IPS DF 6.9 (cell line): ENCODE measurements at regions not wholly inside any gene's neighbourhood (a gene's known extent, or its start where the extent isn't known, plus 50 kb on each side); places are given as distances from the start of the nearest gene placed in this dataset.

Source experiments
- DNase-seq: peaks from one replicate; pipeline ENCODE4 v3.0.0-alpha.2; 2013; ENCODE audit warnings: low read depth, low spot score
- H3K27ac ChIP-seq: one replicate; pipeline ENCODE4 v1.5.1; 2013; ENCODE audit warnings: low read length, control low read depth
- H3K27me3 ChIP-seq: 2 replicates; pipeline ENCODE4 v1.6.1; 2013; ENCODE audit warnings: mild to moderate bottlenecking, low read length; ENCODE audit not compliant: control insufficient read depth, insufficient read depth
- H3K36me3 ChIP-seq: 2 replicates; pipeline ENCODE4 v1.6.1; 2013; ENCODE audit warnings: low read length; ENCODE audit not compliant: control insufficient read depth, insufficient read depth
- H3K4me1 ChIP-seq: 2 replicates; pipeline ENCODE4 v1.6.1; 2013; ENCODE audit warnings: low read length; ENCODE audit not compliant: control insufficient read depth, insufficient read depth
- H3K4me3 ChIP-seq: 2 replicates; pipeline ENCODE4 v1.5.1; 2013; ENCODE audit warnings: mild to moderate bottlenecking, low read length
- H3K9me3 ChIP-seq: 2 replicates; pipeline ENCODE4 v1.6.1; 2013; ENCODE audit warnings: low read length, inconsistent platforms; ENCODE audit not compliant: control insufficient read depth, insufficient read depth
- WGBS: extraction: QIAGEN DNeasy Blood & Tissue Kit; methylation state at CpG from one replicate; pipeline ENCODE4 v1.1.7; 2013; ENCODE audit warnings: mixed read lengths, missing lambda C conversion rate; ENCODE audit not compliant: insufficient read length, insufficient coverage; 5-methylcytosine and 5-hydroxymethylcytosine counted together

- no peaks in the 10 kb centered on the region for H3K27me3 ChIP-seq
- no peak overlapping the region for H3K27ac ChIP-seq
- no CpG with 5 or more reads among the region's 6 CpGs for WGBS
- no peak overlapping the region for H3K4me3 ChIP-seq
- no peaks in the 10 kb centered on the region for H3K4me1 ChIP-seq
- H3K36me3 ChIP-seq: no peaks in the 10 kb centered on the region
- DNase-seq: no peak
- H3K9me3 ChIP-seq: no peaks in the 10 kb centered on the region
These were observed 473.5 kb downstream of the ACTL7B start for GRCh38 chr9:108382310-108382709.

GRCh38 chr9:108377881-108378280 lies 477.9 kb downstream of the ACTL7B start:
- Histone ChIP-seq H3K27me3 (no peaks in the 10 kb centered on the region), H3K9me3 (no peaks in the 10 kb centered on the region), H3K4me1 (0 out of 2 replicates have a peak, but pooled peaks cover 2% of the 10 kb centered on the region), H3K27ac (no peak overlapping the region), H3K36me3 (no peaks in the 10 kb centered on the region), H3K4me3 (no peak overlapping the region)
- WGBS: no CpG with 5 or more reads among the region's 2 CpGs
- DNase-seq: no peak

GRCh38 chr9:108377382-108377781 lies 478.4 kb downstream of the ACTL7B start:
- Histone ChIP-seq H3K27ac (no peak overlapping the region), H3K27me3 (no peaks in the 10 kb centered on the region), H3K9me3 (no peaks in the 10 kb centered on the region), H3K36me3 (no peaks in the 10 kb centered on the region), H3K4me1 (0 out of 2 replicates have a peak, but pooled peaks cover 2% of the 10 kb centered on the region), H3K4me3 (no peak overlapping the region)
- DNase-seq: no peak
- no CpG with 5 or more reads among the region's 3 CpGs for WGBS

- no peak overlapping the region for H3K27ac ChIP-seq
- no peaks in the 10 kb centered on the region for H3K36me3 ChIP-seq
- H3K27me3 ChIP-seq: no peaks in the 10 kb centered on the region
- H3K4me3 ChIP-seq: no peak overlapping the region
- no peak for DNase-seq
- H3K9me3 ChIP-seq: no peaks in the 10 kb centered on the region
- 0 out of 2 replicates have a peak, but pooled peaks cover 2% of the 10 kb centered on the region for H3K4me1 ChIP-seq
These were observed 479.6 kb downstream of the ACTL7B start for GRCh38 chr9:108376140-108376539.

GRCh38 chr9:108374626-108375025 lies 481.2 kb downstream of the ACTL7B start:
- Histone ChIP-seq H3K27me3 (no peaks in the 10 kb centered on the region), H3K4me3 (no peak overlapping the region), H3K9me3 (no peaks in the 10 kb centered on the region), H3K4me1 (0 out of 2 replicates have a peak, but pooled peaks cover 2% of the 10 kb centered on the region), H3K27ac (no peak overlapping the region), H3K36me3 (no peaks in the 10 kb centered on the region)
- DNase-seq: no peak

DNA sequence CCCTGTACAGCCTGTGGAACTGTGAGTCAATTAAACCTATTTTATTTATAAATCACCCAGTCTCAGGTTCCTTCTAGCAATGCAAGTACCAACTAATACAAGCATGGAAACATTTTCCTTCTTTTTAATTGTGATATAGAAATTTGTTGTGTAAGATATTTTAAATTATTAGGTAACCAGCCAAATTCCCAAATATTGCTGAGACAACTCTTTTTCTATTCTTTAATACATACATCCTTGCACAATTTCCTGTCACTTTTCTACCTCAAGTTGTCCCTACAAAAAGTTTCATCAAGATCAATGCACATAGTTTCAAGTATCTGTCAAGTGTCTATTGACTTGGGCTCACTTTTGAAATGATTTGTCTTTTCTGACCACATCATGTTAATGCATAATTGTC lies 488.6 kb downstream of the ACTL7B start:
- Histone ChIP-seq H3K9me3 (no peaks in the 10 kb centered on the region), H3K4me3 (no peak overlapping the region), H3K4me1 (no peaks in the 10 kb centered on the region), H3K27ac (no peak overlapping the region), H3K36me3 (no peaks in the 10 kb centered on the region), H3K27me3 (no peaks in the 10 kb centered on the region)
- no peak for DNase-seq

DNA sequence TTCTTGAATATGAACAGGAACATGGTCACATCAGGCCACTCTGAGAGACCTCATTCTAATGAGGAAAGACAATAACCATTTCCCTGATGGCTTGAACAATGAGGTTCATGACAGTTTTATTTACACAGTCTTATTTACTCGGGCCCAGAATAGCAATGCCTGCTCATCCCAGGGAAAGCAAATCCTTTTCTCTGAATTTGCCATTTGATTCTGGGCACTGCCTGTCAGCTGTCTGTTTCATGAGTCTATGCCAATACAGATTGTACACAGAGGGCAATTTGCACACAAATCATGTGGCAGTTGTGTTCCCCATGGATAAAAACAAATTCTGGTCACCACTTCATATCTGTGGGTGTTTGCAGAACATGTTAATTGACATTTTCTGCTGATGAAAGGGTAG lies 492.5 kb downstream of the ACTL7B start:
- no peak overlapping the region for H3K27ac ChIP-seq
- no CpG with 5 or more reads among the region's 1 CpG for WGBS
- no peak for DNase-seq
- H3K4me3 ChIP-seq: no peak overlapping the region
- no peaks in the 10 kb centered on the region for H3K27me3 ChIP-seq
- no peaks in the 10 kb centered on the region for H3K36me3 ChIP-seq
- no peaks in the 10 kb centered on the region for H3K4me1 ChIP-seq
- H3K9me3 ChIP-seq: no peaks in the 10 kb centered on the region

GRCh38 chr9:108360304-108360703 lies 495.5 kb downstream of the ACTL7B start:
- Histone ChIP-seq H3K27ac (no peak overlapping the region), H3K4me1 (no peaks in the 10 kb centered on the region), H3K36me3 (no peaks in the 10 kb centered on the region), H3K9me3 (no peaks in the 10 kb centered on the region), H3K27me3 (no peaks in the 10 kb centered on the region), H3K4me3 (no peak overlapping the region)
- WGBS: no CpG with 5 or more reads among the region's 3 CpGs
- DNase-seq: no peak

- Histone ChIP-seq H3K27ac (no peak overlapping the region), H3K4me1 (no peaks in the 10 kb centered on the region), H3K4me3 (no peak overlapping the region), H3K9me3 (no peaks in the 10 kb centered on the region), H3K36me3 (no peaks in the 10 kb centered on the region), H3K27me3 (no peaks in the 10 kb centered on the region)
- no CpG with 5 or more reads among the region's 2 CpGs for WGBS
- no peak for DNase-seq
These were observed 499.0 kb downstream of the ACTL7B start for GRCh38 chr9:108356806-108357205.

DNA sequence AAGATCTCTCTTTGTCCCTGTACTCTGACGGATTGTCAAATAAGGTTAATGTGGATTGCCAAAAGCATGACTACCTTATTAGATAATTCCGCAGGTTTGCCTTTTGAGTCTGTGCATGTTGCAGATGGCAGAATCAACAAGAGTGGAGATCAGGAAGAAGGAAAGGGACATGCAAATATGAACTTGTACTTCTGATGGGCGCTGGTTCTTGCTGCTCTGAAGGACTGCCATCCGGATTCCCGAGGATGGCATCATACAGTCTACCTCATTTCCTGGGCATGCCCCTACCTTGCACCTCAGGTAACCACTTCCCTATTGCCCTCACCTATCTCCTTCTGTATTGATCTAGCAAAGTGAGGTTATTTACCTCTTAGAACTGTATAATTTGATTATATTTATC lies 504.2 kb downstream of the ACTL7B start:
- H3K27me3 ChIP-seq: no peaks in the 10 kb centered on the region; the same call in 1 of the 2 replicates
- no peak for DNase-seq
- H3K9me3 ChIP-seq: no peaks in the 10 kb centered on the region
- no peak overlapping the region for H3K27ac ChIP-seq
- no peaks in the 10 kb centered on the region for H3K36me3 ChIP-seq
- no CpG with 5 or more reads among the region's 5 CpGs for WGBS
- no peak overlapping the region for H3K4me3 ChIP-seq
- no peaks in the 10 kb centered on the region for H3K4me1 ChIP-seq

- Histone ChIP-seq H3K27ac (no peak overlapping the region), H3K4me1 (no peaks in the 10 kb centered on the region), H3K4me3 (no peak overlapping the region), H3K27me3 (no peaks in the 10 kb centered on the region; the same call in 1 of the 2 replicates), H3K36me3 (no peaks in the 10 kb centered on the region), H3K9me3 (no peaks in the 10 kb centered on the region)
- no peak for DNase-seq
- no CpG with 5 or more reads among the region's 9 CpGs for WGBS
These were observed 508.2 kb downstream of the ACTL7B start for GRCh38 chr9:108347463-108348188.
